G401 (cell line): ENCODE measurements at regions not wholly inside any gene's neighbourhood (a gene's known extent, or its start where the extent isn't known, plus 50 kb on each side); places are given as distances from the start of the nearest gene placed in this dataset.

Source experiments
- DNase-seq: peaks from one replicate; pipeline ENCODE4 v3.0.0-alpha.2; 2015; ENCODE audit warnings: low spot score
- in situ Hi-C: cut with HindIII; loops from 2 replicates; pipeline ENCODE4 v1.10.0; 2016; ENCODE audit warnings: low sequenced_read_pairs, mixed read lengths

DNA sequence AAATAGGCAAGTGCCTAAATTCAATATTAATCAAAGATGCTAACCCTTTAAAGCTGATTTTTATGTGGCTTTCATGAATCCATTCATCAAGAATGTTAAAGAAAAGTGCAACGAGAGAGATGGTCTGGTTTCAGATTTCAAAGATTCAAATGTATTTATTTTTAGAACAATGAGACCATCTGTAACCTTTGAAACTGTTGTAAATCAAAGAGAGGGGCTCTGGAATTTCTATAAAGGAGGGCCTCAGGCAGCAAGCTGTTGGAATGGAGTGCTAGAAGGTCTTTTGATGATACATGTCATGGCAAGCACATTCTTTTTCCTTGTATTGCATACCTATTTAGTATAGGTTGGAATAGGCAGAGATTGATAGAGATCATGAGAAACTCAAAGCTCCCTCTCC lies 433.0 kb downstream of the LRIG3 start:
- in situ Hi-C loops, result no loop called here
- no peak for DNase-seq

DNA sequence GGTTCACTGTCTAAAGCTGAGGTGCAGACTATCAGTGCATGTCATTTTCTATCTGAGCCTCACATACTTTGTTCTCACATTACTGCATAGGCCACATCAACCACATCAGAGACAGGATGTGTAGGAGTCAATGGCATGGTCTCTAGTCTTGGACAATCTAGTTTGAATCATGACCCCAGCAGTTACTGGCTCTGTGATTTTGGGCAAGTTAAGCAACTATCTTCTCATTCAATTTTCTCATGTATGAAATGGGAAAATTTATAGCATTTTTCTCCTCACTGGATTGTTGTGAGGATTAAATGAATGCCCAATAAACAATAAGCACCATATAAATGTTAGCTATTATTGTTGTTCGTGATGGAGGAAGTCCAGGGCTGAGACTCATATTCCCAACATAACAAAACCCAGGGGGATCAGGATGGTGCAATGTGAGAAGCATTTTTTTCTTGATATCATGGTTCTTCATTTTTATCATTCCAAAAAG lies 432.6 kb downstream of the LRIG3 start:
- no peak for DNase-seq
- in situ Hi-C loops, result no loop called here

GRCh38 chr12:58489394-58489793 lies 430.9 kb downstream of the LRIG3 start:
- in situ Hi-C loops, result no loop called here

GRCh38 chr12:58491306-58491705 lies 429.0 kb downstream of the LRIG3 start:
- DNase-seq, result no peak
- in situ Hi-C loops, result no loop called here

More at GRCh38 chr12:58489394-58489793, 430.9 kb downstream of the LRIG3 start:
- no peak for DNase-seq

GRCh38 chr12:58496411-58497190 lies 423.7 kb downstream of the LRIG3 start:
- DNase-seq, result no peak
- in situ Hi-C loops, result no loop called here

GRCh38 chr12:58500399-58500798 lies 419.9 kb downstream of the LRIG3 start:
- no peak for DNase-seq
- in situ Hi-C loops, result no loop called here

GRCh38 chr12:58502226-58502625 lies 418.1 kb downstream of the LRIG3 start:
- in situ Hi-C loops, result no loop called here

DNA sequence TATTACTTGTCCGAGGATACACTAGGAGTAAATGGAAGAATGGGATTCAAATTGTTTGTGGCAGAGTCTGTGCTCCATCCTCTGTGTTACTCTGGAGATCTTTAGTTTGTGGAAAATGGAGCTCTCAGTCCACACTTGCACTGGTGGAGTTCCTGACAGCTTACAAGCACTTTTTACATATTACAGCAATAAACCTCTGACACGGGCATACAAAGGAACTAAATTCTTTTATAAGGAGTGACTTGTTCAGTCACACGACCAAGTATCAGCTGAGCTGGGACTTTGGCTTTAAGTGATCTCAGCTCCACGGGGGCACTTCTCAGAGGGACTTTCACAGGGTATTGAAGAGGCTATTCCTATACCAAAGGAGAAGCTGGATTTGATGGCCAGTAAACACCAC lies 417.5 kb downstream of the LRIG3 start:
- no peak for DNase-seq
- in situ Hi-C loops, result no loop called here

More at GRCh38 chr12:58502226-58502625, 418.1 kb downstream of the LRIG3 start:
- DNase-seq, result no peak

GRCh38 chr12:58503731-58504130 lies 416.6 kb downstream of the LRIG3 start:
- in situ Hi-C loops, result no loop called here
- DNase-seq, result no peak

- no peak for DNase-seq
- in situ Hi-C loops, result no loop called here
These were observed 416.0 kb downstream of the LRIG3 start for GRCh38 chr12:58504143-58504938.

GRCh38 chr12:58509116-58509885 lies 411.0 kb downstream of the LRIG3 start:
- in situ Hi-C loops, result no loop called here
- DNase-seq, result no peak

- in situ Hi-C loops, result no loop called here
- no peak for DNase-seq
These were observed 406.9 kb downstream of the LRIG3 start for GRCh38 chr12:58513301-58513834.

- DNase-seq, result no peak
- in situ Hi-C loops, result no loop called here
These were observed 406.5 kb downstream of the LRIG3 start for GRCh38 chr12:58513852-58514251.

GRCh38 chr12:58519839-58520238 lies 400.5 kb downstream of the LRIG3 start:
- DNase-seq, result no peak
- in situ Hi-C loops, result no loop called here

GRCh38 chr12:58521152-58521551 lies 399.2 kb downstream of the LRIG3 start:
- DNase-seq, result no peak
- in situ Hi-C loops, result no loop called here

- no peak for DNase-seq
- in situ Hi-C loops, result no loop called here
These were observed 398.5 kb downstream of the LRIG3 start for GRCh38 chr12:58521796-58522195.

DNA sequence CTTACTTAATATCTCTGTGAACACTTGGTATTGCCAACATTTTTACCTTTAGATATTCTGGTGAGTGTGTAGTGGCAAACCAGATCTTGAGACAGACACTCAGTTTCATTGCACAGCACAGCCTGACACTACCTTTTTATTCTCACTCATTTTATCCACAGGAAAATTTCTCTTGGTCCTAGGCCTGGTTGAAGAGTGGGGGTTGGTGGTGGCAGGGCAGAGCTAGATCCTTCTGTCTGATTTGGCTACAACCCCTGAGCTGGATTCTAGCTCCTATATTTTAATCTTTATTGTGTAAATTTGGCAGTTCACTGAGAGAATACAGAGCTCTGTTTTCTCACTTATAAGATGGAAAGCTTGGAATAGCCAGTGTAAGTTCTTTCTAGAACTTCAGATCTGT lies 396.9 kb downstream of the LRIG3 start:
- no peak for DNase-seq
- in situ Hi-C loops, result no loop called here

DNA sequence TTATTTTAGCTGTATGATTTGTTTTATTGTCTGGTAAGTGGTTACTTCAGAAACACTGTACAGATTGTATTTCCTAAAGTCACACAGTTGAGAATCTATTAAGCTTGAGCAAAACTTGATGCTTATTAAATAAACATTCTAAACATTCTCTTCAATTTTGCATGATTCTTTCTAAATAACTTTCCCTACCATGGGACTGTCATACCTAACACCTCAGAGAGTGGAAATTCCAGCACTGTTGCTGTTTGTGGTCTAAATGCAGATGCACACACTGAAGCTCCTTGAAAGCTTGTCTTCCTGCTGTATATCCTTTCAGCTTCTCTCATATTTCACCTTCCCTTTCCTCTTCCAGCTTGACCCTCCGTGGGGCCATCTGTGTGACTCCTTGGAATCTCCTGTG lies 392.0 kb downstream of the LRIG3 start:
- DNase-seq, result no peak
- in situ Hi-C loops, result no loop called here

DNA sequence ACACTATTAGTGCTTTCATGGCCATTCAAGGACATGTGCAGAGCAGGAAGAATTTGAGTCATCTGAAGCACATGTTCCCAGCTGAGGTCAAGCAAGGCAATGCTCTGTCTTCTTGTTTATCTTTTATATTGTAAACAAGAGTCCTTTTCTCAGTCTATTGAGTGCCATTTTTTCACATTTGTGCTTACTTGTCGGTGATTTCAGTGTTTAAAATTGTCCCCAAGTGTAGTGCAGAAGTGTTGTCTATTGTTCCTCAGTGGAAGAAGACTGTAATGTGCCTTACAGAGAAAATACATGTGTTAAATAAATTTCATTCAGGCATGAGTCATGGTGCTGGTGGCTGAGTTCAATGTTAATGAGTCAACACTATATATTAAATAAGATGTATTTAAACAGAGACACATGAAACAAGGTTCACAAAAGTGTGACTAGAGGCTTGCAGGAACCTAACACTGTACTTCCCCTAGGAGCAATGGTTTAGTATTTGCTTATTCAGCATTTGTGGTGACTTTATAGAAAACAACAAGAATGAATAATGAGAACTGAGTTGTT lies 391.1 kb downstream of the LRIG3 start:
- DNase-seq, result no peak
- in situ Hi-C loops, result no loop called here
